Progenitor cell of endocrine pancreas (in vitro differentiated cells): ENCODE measurements at regions not wholly inside any gene's neighbourhood (a gene's known extent, or its start where the extent isn't known, plus 50 kb on each side); places are given as distances from the start of the nearest gene placed in this dataset.

ENCODE experiments used
- DNase-seq: peaks from one replicate; pipeline ENCODE4 v3.0.0; 2021; ENCODE audit warnings: low spot score; ENCODE audit not compliant: unreplicated experiment
- H3K27ac Mint-ChIP-seq: 2 replicates; pipeline ENCODE4 v1.8.0; 2021; ENCODE audit warnings: mild to moderate bottlenecking, moderate library complexity, mixed read lengths
- H3K27me3 Mint-ChIP-seq: 2 replicates; pipeline ENCODE4 v1.8.0; 2021; ENCODE audit warnings: mixed read lengths
- H3K36me3 Mint-ChIP-seq: 2 replicates; pipeline ENCODE4 v1.8.0; 2022; ENCODE audit warnings: mixed read lengths; ENCODE audit not compliant: insufficient read depth
- H3K4me1 Mint-ChIP-seq: 2 replicates; pipeline ENCODE4 v1.8.0; 2021; ENCODE audit warnings: low read depth, mixed read lengths
- H3K4me3 Mint-ChIP-seq: 2 replicates; pipeline ENCODE4 v1.8.0; 2021; ENCODE audit warnings: low read depth, mild to moderate bottlenecking, moderate library complexity, mixed read lengths
- H3K9me3 Mint-ChIP-seq: 2 replicates; pipeline ENCODE4 v1.8.0; 2021; ENCODE audit warnings: low read depth, mixed read lengths
- CTCF ChIP-seq: fragments of 200-600 bp; sonication (generic); IDR thresholded peaks from one replicate; pipeline ENCODE4 v1.5.0; 2021; ENCODE audit warnings: antibody characterized with exemption, mild to moderate bottlenecking; ENCODE audit not compliant: unreplicated experiment

GRCh38 chr9:136596630-136597031 is 50.8 kb upstream of the NOTCH1 start:
- peaks cover 10% of the 10 kb centered on the region for H3K27me3 Mint-ChIP-seq
- no peaks in the 10 kb centered on the region for H3K36me3 Mint-ChIP-seq
- no peak for TF ChIP-seq CTCF
- no peak for DNase-seq
- H3K27ac Mint-ChIP-seq, result peak overlapping the region; percentile 89
- peak overlapping the region; percentile 24 for H3K4me3 Mint-ChIP-seq
- no peaks in the 10 kb centered on the region for H3K9me3 Mint-ChIP-seq
- H3K4me1 Mint-ChIP-seq, result peaks cover 25% of the 10 kb centered on the region

- H3K36me3 Mint-ChIP-seq, result no peaks in the 10 kb centered on the region
- peaks cover 25% of the 10 kb centered on the region for H3K4me1 Mint-ChIP-seq
- H3K27me3 Mint-ChIP-seq, result peaks cover 10% of the 10 kb centered on the region
- DNase-seq, result no peak
- H3K9me3 Mint-ChIP-seq, result no peaks in the 10 kb centered on the region
- H3K4me3 Mint-ChIP-seq, result peak overlapping the region; percentile 30
- no peak for TF ChIP-seq CTCF
- H3K27ac Mint-ChIP-seq, result peak overlapping the region; percentile 89
Measured at GRCh38 chr9:136596217-136596616, 50.4 kb upstream of the NOTCH1 start.

GRCh38 chr9:136595245-136596153 is 49.7 kb upstream of the NOTCH1 start:
- Mint-ChIP-seq H3K27ac (peak overlapping the region; percentile 89), H3K4me3 (peak overlapping the region; percentile 30), H3K27me3 (peaks cover 5% of the 10 kb centered on the region), H3K4me1 (peaks cover 23% of the 10 kb centered on the region), H3K9me3 (no peaks in the 10 kb centered on the region), H3K36me3 (no peaks in the 10 kb centered on the region)
- TF ChIP-seq CTCF, result no peak
- no peak for DNase-seq
